ENCODE measurements at regions not wholly inside any gene's neighbourhood (a gene's known extent, or its start where the extent isn't known, plus 50 kb on each side); places are given as distances from the start of the nearest gene placed in this dataset.

DNA sequence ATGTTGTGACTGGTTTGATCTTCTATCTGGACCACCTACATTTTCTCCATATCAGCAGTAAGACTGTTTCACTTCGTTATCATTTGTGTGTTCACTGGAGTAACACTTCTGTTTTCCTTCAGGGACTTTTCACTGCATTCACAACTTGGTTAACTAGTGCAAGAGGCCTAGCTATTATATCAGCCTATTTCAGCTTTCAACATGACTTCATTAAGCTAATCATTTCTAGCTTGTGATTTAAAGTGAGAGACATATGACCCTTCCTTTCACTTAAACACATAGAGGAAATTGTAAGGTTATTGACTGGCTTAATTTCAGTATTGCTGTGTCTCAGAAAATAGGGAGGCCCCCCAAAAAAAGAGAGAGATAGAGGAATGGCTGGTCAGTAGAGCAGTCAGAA lies 622.8 kb upstream of the NRSN1 start:
- ChIA-PET CTCF (interaction anchor here (1.0 kb wide), 1 partner anchor 13 kb away, joined by 3 read pairs; no protein-coding TSS in a partner anchor), POLR2A (no interaction called here)
- Histone ChIP-seq H3K27ac (ENCODE audit: insufficient read depth, low read depth, low read length) (no peak overlapping the region), H3K4me1 (ENCODE audit: control insufficient read depth, extremely low read depth, insufficient read depth, low read length) (no peaks in the 10 kb centered on the region), H2AFZ (ENCODE audit: low read depth, low read length) (no peak overlapping the region), H3K9me3 (replicated peaks; ENCODE audit: control insufficient read depth, insufficient read depth, low read length) (no peaks in the 10 kb centered on the region), H3K9ac (replicated peaks; ENCODE audit: extremely low read depth, insufficient read depth, low read length) (no peak overlapping the region), H3K9me1 (replicated peaks; ENCODE audit: control insufficient read depth, extremely low read depth, insufficient read depth, low read length) (no peaks in the 10 kb centered on the region), H4K20me1 (replicated peaks; ENCODE audit: control insufficient read depth, extremely low read depth, insufficient read depth, low read length) (no peaks in the 10 kb centered on the region), H3K27me3 (ENCODE audit: control insufficient read depth in 2 of 2, insufficient read depth in 2 of 2, low read length in 2 of 2) (no peaks in the 10 kb centered on the region), H3K36me3 (ENCODE audit: control insufficient read depth in 2 of 2, extremely low read depth in 1 of 2, insufficient read depth in 2 of 2, low read length in 2 of 2) (no peaks in the 10 kb centered on the region), H3K4me3 (replicated peaks in 1 of 3; ENCODE audit: insufficient read depth in 1 of 3, low read depth in 1 of 3, low read length in 3 of 3) (no peak overlapping the region), H3K4me2 (ENCODE audit: insufficient read depth, low read length) (no peak overlapping the region), H3K79me2 (ENCODE audit: control insufficient read depth, insufficient read depth, low read length) (no peaks in the 10 kb centered on the region)
- TF ChIP-seq POLR2A (IDR thresholded peaks at IDR 0.05; ENCODE audit: low read depth, low read length) (no peak), JUN (IDR thresholded peaks at IDR 0.05; ENCODE audit: borderline replicate concordance, insufficient read depth, insufficient read length, low read depth) (no peak), POLR2AphosphoS5 (IDR thresholded peaks at IDR 0.05; ENCODE audit: insufficient read depth, low read depth, low read length) (no peak), MYC (IDR thresholded peaks at IDR 0.05; ENCODE audit: low read depth, low read length) (no peak), EZH2 (IDR thresholded peaks at IDR 0.05; ENCODE audit: borderline replicate concordance, low read depth, low read length, severe bottlenecking) (no peak)
- TF ChIP-seq, protein P1, sequence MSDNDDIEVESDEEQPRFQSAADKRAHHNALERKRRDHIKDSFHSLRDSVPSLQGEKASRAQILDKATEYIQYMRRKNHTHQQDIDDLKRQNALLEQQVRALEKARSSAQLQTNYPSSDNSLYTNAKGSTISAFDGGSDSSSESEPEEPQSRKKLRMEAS (IDR thresholded peaks at IDR 0.05; ENCODE audit: insufficient read depth, insufficient read length): no peak
- DNase-seq (ENCODE audit: low read depth, low spot score) (no peak), FAIRE-seq (no peak)
- dilution Hi-C loops (cut with MboI; ENCODE audit: extremely low pct_ligation_motif_present, low sequenced_read_pairs): no loop called here
- BruUV-seq (replicated peaks): no TSS peak
- intact Hi-C loops (cut with micrococcal nuclease): no loop called here

DNA sequence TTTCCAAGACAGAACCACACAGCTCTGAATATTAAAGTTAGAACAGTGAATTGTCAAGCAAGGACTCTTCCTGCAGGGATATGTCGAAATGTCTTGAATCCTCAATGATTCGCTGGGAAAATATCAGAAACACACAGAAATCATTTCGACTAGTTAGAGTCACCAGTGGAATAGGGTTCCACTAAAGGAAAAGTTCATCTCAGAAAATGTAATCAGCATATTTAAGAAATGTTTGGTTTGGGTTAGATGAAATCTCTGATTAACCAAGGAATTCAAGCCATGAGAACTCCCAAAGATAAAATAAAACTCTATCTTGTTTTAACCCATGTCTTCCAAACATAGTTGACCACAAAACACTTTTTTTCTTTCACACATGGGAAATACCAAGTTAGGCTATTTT lies 621.0 kb upstream of the NRSN1 start:
- BruUV-seq (replicated peaks): no TSS peak
- Histone ChIP-seq H3K36me3 (ENCODE audit: control insufficient read depth in 2 of 2, extremely low read depth in 1 of 2, insufficient read depth in 2 of 2, low read length in 2 of 2) (no peaks in the 10 kb centered on the region), H2AFZ (ENCODE audit: low read depth, low read length) (no peak overlapping the region), H3K79me2 (ENCODE audit: control insufficient read depth, insufficient read depth, low read length) (no peaks in the 10 kb centered on the region), H3K9ac (replicated peaks; ENCODE audit: extremely low read depth, insufficient read depth, low read length) (no peak overlapping the region), H3K4me2 (ENCODE audit: insufficient read depth, low read length) (no peak overlapping the region), H3K27ac (ENCODE audit: insufficient read depth, low read depth, low read length) (no peak overlapping the region), H3K4me3 (replicated peaks in 1 of 3; ENCODE audit: insufficient read depth in 1 of 3, low read depth in 1 of 3, low read length in 3 of 3) (no peak overlapping the region), H3K9me3 (replicated peaks; ENCODE audit: control insufficient read depth, insufficient read depth, low read length) (no peaks in the 10 kb centered on the region), H3K9me1 (replicated peaks; ENCODE audit: control insufficient read depth, extremely low read depth, insufficient read depth, low read length) (no peaks in the 10 kb centered on the region), H3K4me1 (ENCODE audit: control insufficient read depth, extremely low read depth, insufficient read depth, low read length) (no peaks in the 10 kb centered on the region), H4K20me1 (replicated peaks; ENCODE audit: control insufficient read depth, extremely low read depth, insufficient read depth, low read length) (no peaks in the 10 kb centered on the region), H3K27me3 (ENCODE audit: control insufficient read depth in 2 of 2, insufficient read depth in 2 of 2, low read length in 2 of 2) (no peaks in the 10 kb centered on the region)
- dilution Hi-C loops (cut with MboI; ENCODE audit: extremely low pct_ligation_motif_present, low sequenced_read_pairs) (no loop called here), intact Hi-C loops (cut with micrococcal nuclease) (no loop called here)
- no peak for FAIRE-seq
- CTCF ChIA-PET: no interaction called here
- no peak for DNase-seq (ENCODE audit: low read depth, low spot score)
- POLR2A ChIA-PET: no interaction called here
- no peak for TF ChIP-seq FOS (IDR thresholded peaks at IDR 0.05; ENCODE audit: borderline replicate concordance, insufficient read depth, low read length)
- TF ChIP-seq POLR2A (IDR thresholded peaks at IDR 0.05; ENCODE audit: low read depth, low read length): no peak
- TF ChIP-seq, protein P1 (IDR thresholded peaks at IDR 0.05; ENCODE audit: insufficient read depth, insufficient read length): no peak
- no peak for TF ChIP-seq EZH2 (IDR thresholded peaks at IDR 0.05; ENCODE audit: borderline replicate concordance, low read depth, low read length, severe bottlenecking)
- TF ChIP-seq GATA2 (IDR thresholded peaks at IDR 0.05; ENCODE audit: insufficient read depth, insufficient read length, low read depth, low read length): no peak
- no peak for TF ChIP-seq JUN (IDR thresholded peaks at IDR 0.05; ENCODE audit: borderline replicate concordance, insufficient read depth, insufficient read length, low read depth)
